Activated CD4-positive, alpha-beta T cell treated with anti-CD3 and anti-CD28 coated beads, Interleukin-2, amount 10 ng/mL, durations not matched to agents 24 days and 14 days (primary cell): ENCODE measurements at regions not wholly inside any gene's neighbourhood (a gene's known extent, or its start where the extent isn't known, plus 50 kb on each side); places are given as distances from the start of the nearest gene placed in this dataset.

ENCODE experiments used
- DNase-seq: peaks from one replicate; pipeline ENCODE4 v3.0.0; 2022
- H3K27ac Mint-ChIP-seq: one replicate; pipeline ENCODE4 v1.8.0; 2022; ENCODE audit warnings: mild to moderate bottlenecking, mixed read lengths
- H3K27me3 Mint-ChIP-seq: one replicate; pipeline ENCODE4 v1.8.0; 2022; ENCODE audit warnings: mixed read lengths
- H3K36me3 Mint-ChIP-seq: one replicate; pipeline ENCODE4 v1.8.0; 2022; ENCODE audit warnings: low read depth, mild to moderate bottlenecking, mixed read lengths
- H3K4me1 Mint-ChIP-seq: one replicate; pipeline ENCODE4 v1.8.0; 2021; ENCODE audit warnings: mixed read lengths
- H3K4me3 Mint-ChIP-seq: one replicate; pipeline ENCODE4 v1.8.0; 2022; ENCODE audit warnings: mild to moderate bottlenecking, moderate library complexity, mixed read lengths
- H3K9me3 Mint-ChIP-seq: one replicate; pipeline ENCODE4 v1.8.0; 2021; ENCODE audit warnings: mixed read lengths
- intact Hi-C: fragments of 100-400 bp; cut with micrococcal nuclease; formaldehyde crosslinking; loops from one replicate; pipeline ENCODE4 v1.15.1; 2023

DNA sequence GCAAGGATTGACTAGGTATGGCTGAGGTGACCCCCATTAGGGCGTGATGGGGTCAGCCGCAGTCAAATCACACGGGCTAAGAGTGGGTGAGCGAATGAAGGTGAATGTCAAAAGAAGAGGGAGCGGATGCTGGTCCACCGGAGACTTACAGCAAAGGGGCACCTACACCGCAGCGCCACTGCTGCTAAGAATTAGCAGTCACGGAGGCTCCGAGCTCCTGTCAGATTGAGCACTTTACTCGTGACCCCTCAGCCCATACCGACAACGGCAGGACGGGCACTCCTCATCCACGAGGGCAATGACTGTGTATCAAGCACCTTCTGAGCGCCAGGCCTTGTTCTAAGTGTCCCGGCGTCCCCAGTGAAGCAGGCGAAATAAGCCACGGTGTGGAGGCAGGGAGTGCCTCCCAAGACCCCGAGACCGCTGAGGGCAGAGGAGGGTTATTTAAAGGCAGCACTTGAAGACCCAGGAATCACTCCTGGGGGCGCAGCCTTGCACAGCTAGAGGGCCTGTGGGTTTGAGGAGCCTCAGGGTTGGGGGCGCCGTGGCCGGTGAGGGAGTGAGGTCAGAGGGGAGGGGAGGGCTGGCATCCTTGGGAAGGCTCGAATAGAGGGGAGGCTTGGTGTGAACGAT is 61.6 kb upstream of the GATA2 start:
- Mint-ChIP-seq H3K9me3 (no peaks in the 10 kb centered on the region), H3K27me3 (peaks cover 45% of the 10 kb centered on the region), H3K4me1 (peaks cover 4% of the 10 kb centered on the region)

DNA sequence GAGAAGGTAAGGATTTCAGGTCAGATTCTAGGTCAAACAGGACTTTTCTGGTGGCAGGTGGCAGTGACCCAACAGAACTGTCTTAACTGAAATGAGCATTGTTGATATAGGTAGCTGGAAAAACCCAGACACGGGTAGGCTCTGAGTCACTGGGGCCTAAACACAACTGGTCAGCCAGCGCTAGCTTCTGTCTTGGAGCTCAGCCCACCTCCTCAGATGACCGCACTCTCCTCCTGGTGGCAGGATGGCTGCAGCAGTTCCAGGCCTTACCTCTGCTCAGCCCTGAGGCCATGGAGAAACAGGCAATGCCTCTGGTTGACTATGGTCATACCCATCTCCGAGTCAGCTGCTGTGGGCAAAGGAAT is 61.1 kb upstream of the GATA2 start:
- intact Hi-C loops: no loop called here

More for the DNA sequence above, 61.6 kb upstream of the GATA2 start:
- intact Hi-C loops: no loop called here
- peak overlapping the region; percentile 17 for H3K4me3 Mint-ChIP-seq
- H3K27ac Mint-ChIP-seq: no peak overlapping the region
- no peak for DNase-seq
- no peaks in the 10 kb centered on the region for H3K36me3 Mint-ChIP-seq

GRCh38 chr3:128553560-128553959 is 60.6 kb upstream of the GATA2 start:
- Mint-ChIP-seq H3K4me3 (no peak overlapping the region), H3K27ac (no peak overlapping the region), H3K36me3 (no peaks in the 10 kb centered on the region), H3K9me3 (no peaks in the 10 kb centered on the region), H3K4me1 (peaks cover 2% of the 10 kb centered on the region), H3K27me3 (peaks cover 47% of the 10 kb centered on the region)
- DNase-seq: no peak
- intact Hi-C loops: no loop called here

More for the DNA sequence above, 61.1 kb upstream of the GATA2 start:
- H3K36me3 Mint-ChIP-seq: no peaks in the 10 kb centered on the region
- no peaks in the 10 kb centered on the region for H3K9me3 Mint-ChIP-seq
- H3K27ac Mint-ChIP-seq: no peak overlapping the region
- no peak for DNase-seq
- H3K4me3 Mint-ChIP-seq: no peak overlapping the region
- H3K4me1 Mint-ChIP-seq: peaks cover 1% of the 10 kb centered on the region
- H3K27me3 Mint-ChIP-seq: peaks cover 47% of the 10 kb centered on the region

GRCh38 chr3:128551867-128552266 is 58.9 kb upstream of the GATA2 start:
- peaks cover 41% of the 10 kb centered on the region for H3K27me3 Mint-ChIP-seq
- no peaks in the 10 kb centered on the region for H3K36me3 Mint-ChIP-seq
- no peak for DNase-seq
- H3K9me3 Mint-ChIP-seq: no peaks in the 10 kb centered on the region
- H3K27ac Mint-ChIP-seq: no peak overlapping the region
- intact Hi-C loops: no loop called here
- no peak overlapping the region for H3K4me3 Mint-ChIP-seq
- H3K4me1 Mint-ChIP-seq: peaks cover 2% of the 10 kb centered on the region

- intact Hi-C loops: no loop called here
- Mint-ChIP-seq H3K4me1 (peaks cover 2% of the 10 kb centered on the region), H3K27me3 (peaks cover 38% of the 10 kb centered on the region), H3K36me3 (no peaks in the 10 kb centered on the region), H3K9me3 (no peaks in the 10 kb centered on the region), H3K4me3 (no peak overlapping the region), H3K27ac (no peak overlapping the region)
- no peak for DNase-seq
These were observed 58.5 kb upstream of the GATA2 start for GRCh38 chr3:128551451-128551850.

DNA sequence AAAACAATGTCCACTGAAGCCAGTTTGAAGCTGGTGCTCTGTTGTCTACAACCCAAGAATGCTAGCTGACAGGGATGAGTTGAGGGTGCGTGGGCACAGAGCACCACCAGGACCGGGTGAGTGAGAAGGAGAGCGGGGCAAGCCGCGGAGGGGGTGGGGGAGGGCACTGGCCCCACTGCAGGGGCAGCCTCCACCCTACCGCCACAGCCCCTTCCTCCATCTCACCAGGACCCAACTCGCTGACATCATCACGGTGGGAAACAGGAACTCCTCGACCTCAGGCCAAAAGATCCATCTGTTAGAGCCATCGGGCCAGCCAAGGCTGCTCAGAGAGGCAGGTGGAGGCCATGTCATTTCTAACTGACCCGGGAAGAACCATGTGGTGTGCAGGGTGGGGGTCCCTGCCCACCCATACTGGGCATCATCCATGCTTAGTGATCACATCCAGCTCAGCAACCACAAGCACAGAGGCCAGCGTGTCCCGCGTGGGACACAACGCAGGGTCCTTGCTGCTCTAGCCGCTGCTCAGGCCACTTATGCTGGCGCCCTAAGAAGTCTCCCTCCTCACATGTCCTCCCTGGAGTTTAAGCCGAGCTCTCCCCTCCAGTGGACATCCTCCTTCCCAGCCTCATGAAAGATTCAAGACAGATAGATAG is 57.6 kb upstream of the GATA2 start:
- peaks cover 2% of the 10 kb centered on the region for H3K4me1 Mint-ChIP-seq
- DNase-seq: no peak
- no peak overlapping the region for H3K4me3 Mint-ChIP-seq
- H3K9me3 Mint-ChIP-seq: no peaks in the 10 kb centered on the region
- no peaks in the 10 kb centered on the region for H3K36me3 Mint-ChIP-seq
- no peak overlapping the region for H3K27ac Mint-ChIP-seq
- H3K27me3 Mint-ChIP-seq: peaks cover 37% of the 10 kb centered on the region
- intact Hi-C loops: no loop called here

- Mint-ChIP-seq H3K27ac (no peak overlapping the region), H3K4me1 (peaks cover 2% of the 10 kb centered on the region), H3K4me3 (no peak overlapping the region), H3K36me3 (no peaks in the 10 kb centered on the region), H3K9me3 (no peaks in the 10 kb centered on the region), H3K27me3 (peaks cover 37% of the 10 kb centered on the region)
- intact Hi-C loops: no loop called here
- DNase-seq: no peak
These were observed 57.1 kb upstream of the GATA2 start for GRCh38 chr3:128550113-128550440.

DNA sequence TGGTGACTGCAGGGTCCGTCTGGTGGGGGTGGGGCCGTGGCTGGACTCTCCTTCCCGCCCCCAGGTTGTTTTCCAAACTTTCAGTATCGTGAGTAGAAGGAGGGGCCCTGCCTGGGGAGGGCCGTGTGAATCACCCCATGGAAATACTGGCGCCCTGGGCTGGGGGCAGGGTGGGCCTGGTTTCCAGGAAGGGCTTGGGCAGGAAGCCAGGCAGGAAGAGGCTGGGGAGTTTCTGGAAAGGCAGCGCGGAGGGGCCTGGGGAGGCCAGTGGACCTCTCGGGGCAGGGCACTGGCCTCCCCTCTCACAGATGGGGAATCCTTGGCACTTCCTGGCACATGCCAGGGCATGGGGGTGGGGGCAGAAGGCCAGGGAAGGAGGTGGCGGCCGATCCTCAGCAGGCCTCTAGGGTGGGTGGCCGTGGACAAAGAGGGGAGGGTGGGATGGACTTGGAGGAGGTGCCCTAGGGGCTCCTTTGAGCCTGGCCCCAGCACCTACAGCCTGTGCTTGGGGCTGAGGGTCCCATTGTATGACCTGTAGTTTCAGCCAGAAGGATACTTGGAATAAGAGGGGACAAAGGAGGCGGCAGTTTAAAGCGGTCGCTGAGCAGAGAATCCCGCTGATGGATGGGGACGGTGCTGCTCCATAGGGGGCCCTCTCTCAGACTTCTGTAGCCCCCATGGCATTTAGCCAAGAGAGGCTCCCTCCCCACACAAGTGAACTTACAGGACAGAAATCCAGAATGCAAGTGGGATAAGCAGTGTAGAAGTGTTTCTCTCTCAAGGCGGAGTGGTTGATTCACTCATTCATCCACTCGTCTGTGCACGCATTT is 56.5 kb upstream of the GATA2 start:
- H3K9me3 Mint-ChIP-seq: no peaks in the 10 kb centered on the region
- no peaks in the 10 kb centered on the region for H3K36me3 Mint-ChIP-seq
- no peak overlapping the region for H3K27ac Mint-ChIP-seq
- peaks cover 2% of the 10 kb centered on the region for H3K4me1 Mint-ChIP-seq
- intact Hi-C loops: no loop called here
- H3K4me3 Mint-ChIP-seq: no peak overlapping the region
- H3K27me3 Mint-ChIP-seq: peaks cover 33% of the 10 kb centered on the region
- DNase-seq: no peak

- H3K4me3 Mint-ChIP-seq: no peak overlapping the region
- intact Hi-C loops: no loop called here
- peaks cover 2% of the 10 kb centered on the region for H3K4me1 Mint-ChIP-seq
- no peaks in the 10 kb centered on the region for H3K9me3 Mint-ChIP-seq
- H3K36me3 Mint-ChIP-seq: no peaks in the 10 kb centered on the region
- H3K27me3 Mint-ChIP-seq: peaks cover 25% of the 10 kb centered on the region
- no peak for DNase-seq
- H3K27ac Mint-ChIP-seq: no peak overlapping the region
These were observed 55.7 kb upstream of the GATA2 start for GRCh38 chr3:128548426-128549282.

GRCh38 chr3:128548021-128548420 is 55.0 kb upstream of the GATA2 start:
- Mint-ChIP-seq H3K27me3 (peaks cover 26% of the 10 kb centered on the region), H3K27ac (no peak overlapping the region), H3K4me1 (peaks cover 2% of the 10 kb centered on the region), H3K36me3 (no peaks in the 10 kb centered on the region), H3K9me3 (no peaks in the 10 kb centered on the region), H3K4me3 (no peak overlapping the region)
- no peak for DNase-seq
- intact Hi-C loops: no loop called here

GRCh38 chr3:128547368-128547987 is 54.5 kb upstream of the GATA2 start:
- no peaks in the 10 kb centered on the region for H3K9me3 Mint-ChIP-seq
- intact Hi-C loops: no loop called here
- no peaks in the 10 kb centered on the region for H3K36me3 Mint-ChIP-seq
- DNase-seq: no peak
- no peak overlapping the region for H3K27ac Mint-ChIP-seq
- peaks cover 25% of the 10 kb centered on the region for H3K27me3 Mint-ChIP-seq
- H3K4me3 Mint-ChIP-seq: no peak overlapping the region
- peaks cover 2% of the 10 kb centered on the region for H3K4me1 Mint-ChIP-seq

- no peaks in the 10 kb centered on the region for H3K36me3 Mint-ChIP-seq
- H3K27ac Mint-ChIP-seq: no peak overlapping the region
- no peak for DNase-seq
- intact Hi-C loops: no loop called here
- no peak overlapping the region for H3K4me3 Mint-ChIP-seq
- peaks cover 2% of the 10 kb centered on the region for H3K4me1 Mint-ChIP-seq
- peaks cover 26% of the 10 kb centered on the region for H3K27me3 Mint-ChIP-seq
- H3K9me3 Mint-ChIP-seq: peaks cover under 1% of the 10 kb centered on the region
These were observed 53.6 kb upstream of the GATA2 start for GRCh38 chr3:128546646-128547045.

DNA sequence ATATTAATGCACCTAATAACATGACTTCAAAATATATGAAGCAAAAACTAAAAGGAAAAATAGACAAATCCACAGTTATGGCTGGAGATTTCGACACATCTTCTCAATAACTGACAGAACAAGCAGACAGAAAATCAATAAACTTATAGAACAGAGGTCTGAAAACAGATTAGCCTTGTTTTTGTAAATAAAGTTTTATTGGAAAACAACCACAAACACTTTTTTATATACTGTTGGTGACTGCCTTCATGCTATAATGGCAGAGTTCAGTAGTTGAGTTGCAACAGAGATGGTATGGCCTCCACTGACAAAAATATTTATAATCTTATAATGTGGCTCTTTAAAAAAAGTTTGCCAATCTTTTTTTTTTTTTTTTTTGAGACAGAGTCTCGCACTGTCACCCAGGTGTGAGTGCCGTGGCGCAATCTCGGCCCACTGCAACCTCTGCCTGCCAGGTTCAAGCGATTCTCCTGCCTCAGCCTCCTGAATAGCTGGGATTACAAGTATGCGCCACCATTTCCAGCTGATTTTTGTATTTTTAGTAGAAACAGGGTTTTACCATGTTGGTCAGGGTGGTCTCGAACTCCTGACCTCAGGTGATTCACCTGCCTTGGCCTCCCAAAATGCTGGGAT is 52.2 kb upstream of the GATA2 start:
- Mint-ChIP-seq H3K36me3 (no peaks in the 10 kb centered on the region), H3K4me1 (peaks cover 2% of the 10 kb centered on the region), H3K27ac (no peak overlapping the region), H3K4me3 (no peak overlapping the region), H3K9me3 (peaks cover 3% of the 10 kb centered on the region), H3K27me3 (peaks cover 22% of the 10 kb centered on the region)
- intact Hi-C loops: no loop called here
- no peak for DNase-seq
